ENCODE measurements at regions not wholly inside any gene's neighbourhood (a gene's known extent, or its start where the extent isn't known, plus 50 kb on each side); places are given as distances from the start of the nearest gene placed in this dataset.

GRCh38 chr14:41403360-41403759, 203.3 kb upstream of the LRFN5 start:
- DNase-seq, result no peak

DNA sequence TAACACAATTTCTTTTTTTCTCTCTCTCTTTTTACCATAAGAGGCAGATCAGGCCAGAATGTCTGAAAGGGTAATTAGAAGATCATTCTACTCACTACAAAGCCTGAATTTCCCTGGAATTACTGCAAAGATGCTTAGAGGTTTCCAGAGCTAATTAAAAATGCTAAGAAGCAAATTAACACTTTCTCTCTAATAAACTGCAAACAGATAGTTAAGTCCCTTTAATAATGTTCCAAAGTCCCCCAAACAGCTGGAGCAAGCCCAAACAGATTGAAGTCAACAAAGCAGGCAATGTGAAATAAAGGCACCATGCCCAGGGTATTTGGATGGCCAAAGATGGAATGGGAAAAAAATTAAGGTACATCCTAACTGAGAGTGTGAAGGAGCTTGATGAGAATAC, 208.8 kb upstream of the LRFN5 start:
- no peak for DNase-seq

GRCh38 chr14:41393512-41393911, 213.2 kb upstream of the LRFN5 start:
- DNase-seq, result no peak

- DNase-seq, result no peak
Observed at GRCh38 chr14:41392226-41392625, 214.4 kb upstream of the LRFN5 start.

DNA sequence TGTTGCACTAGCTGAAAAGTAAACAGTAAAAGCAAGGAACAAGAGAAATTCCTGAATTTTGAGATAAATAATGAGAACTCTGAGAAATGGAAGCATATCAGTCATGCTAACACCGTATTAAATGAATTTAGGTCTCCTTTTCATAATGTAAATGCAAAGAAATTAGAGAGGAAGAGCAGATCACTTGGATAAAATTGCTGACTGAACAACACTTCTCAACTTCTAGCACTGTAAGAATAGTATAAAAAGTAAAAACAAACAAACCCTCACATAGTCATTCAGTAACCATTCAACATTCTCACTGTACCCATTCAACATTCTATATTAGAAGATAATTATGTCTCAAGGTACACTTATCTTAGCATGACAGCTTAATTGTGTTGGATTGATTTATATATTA, 217.3 kb upstream of the LRFN5 start:
- no peak for DNase-seq

- no peak for DNase-seq
Observed at GRCh38 chr14:41385797-41386196, 220.9 kb upstream of the LRFN5 start.

GRCh38 chr14:41380017-41380416, 226.7 kb upstream of the LRFN5 start:
- DNase-seq, result no peak

DNA sequence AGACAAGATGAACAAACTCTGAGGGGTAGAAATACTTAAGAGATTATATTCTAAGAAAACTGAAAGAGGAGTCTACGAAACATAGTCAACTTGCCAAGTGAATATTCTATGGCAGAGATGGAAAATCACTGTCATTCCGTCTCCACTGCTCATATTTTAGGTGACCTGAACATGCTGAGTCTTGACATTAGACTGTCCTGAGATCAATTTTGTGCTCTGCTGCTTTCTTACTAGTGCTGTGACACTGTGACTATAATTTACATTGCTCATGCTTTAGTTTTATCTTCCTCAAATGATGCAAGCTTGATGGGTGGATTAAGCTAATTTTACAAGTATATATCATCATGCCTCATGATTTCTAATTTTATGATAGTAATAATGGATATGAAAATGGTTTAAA, 228.2 kb upstream of the LRFN5 start:
- no peak for DNase-seq

- DNase-seq, result no peak
Observed at GRCh38 chr14:41377932-41378331, 228.7 kb upstream of the LRFN5 start.

DNA sequence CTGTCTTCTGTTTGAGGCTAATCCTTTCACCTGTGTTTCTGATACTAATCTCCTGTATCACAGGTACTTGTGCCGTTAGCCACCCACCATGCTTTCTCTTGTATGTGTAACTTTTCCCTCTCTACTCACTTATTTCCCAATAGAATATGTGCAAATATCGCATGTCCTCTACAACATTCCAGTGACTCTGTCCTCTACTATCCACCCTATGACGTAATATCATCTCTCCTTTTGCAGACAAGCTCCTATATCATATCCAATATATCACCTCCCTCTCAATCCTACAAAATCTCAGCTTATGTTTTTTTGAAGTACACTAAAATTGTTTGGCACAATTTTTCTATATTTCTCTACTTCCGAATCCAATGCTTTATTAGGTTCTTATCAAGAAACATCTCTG, 232.6 kb upstream of the LRFN5 start:
- DNase-seq, result no peak

GRCh38 chr14:41362139-41362538, 244.5 kb upstream of the LRFN5 start:
- DNase-seq, result peak; percentile 42

- DNase-seq, result peak; percentile 30
Observed at GRCh38 chr14:41360126-41360525, 246.6 kb upstream of the LRFN5 start.

- DNase-seq, result no peak
Observed at GRCh38 chr14:41355866-41356265, 250.8 kb upstream of the LRFN5 start.

DNA sequence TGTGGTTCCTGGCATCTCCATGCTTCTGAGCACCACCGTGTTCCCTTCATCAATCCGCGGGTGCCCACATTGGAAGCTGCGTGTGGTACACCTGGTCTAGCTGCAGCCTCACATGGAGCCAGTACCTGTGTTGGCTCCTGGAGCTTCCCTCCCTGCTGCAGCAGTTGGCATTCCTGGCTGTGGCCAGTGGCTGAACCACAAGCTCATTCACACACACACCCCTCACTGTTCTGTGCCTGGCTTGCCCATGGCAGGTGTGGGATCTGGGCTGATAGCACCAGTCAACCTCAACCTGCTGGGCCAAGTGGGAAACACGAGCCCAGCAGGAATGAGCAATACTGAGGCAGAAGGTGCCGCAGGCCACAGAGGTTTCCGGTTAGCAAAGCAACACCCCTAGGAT, 256.2 kb upstream of the LRFN5 start:
- DNase-seq, result no peak

DNA sequence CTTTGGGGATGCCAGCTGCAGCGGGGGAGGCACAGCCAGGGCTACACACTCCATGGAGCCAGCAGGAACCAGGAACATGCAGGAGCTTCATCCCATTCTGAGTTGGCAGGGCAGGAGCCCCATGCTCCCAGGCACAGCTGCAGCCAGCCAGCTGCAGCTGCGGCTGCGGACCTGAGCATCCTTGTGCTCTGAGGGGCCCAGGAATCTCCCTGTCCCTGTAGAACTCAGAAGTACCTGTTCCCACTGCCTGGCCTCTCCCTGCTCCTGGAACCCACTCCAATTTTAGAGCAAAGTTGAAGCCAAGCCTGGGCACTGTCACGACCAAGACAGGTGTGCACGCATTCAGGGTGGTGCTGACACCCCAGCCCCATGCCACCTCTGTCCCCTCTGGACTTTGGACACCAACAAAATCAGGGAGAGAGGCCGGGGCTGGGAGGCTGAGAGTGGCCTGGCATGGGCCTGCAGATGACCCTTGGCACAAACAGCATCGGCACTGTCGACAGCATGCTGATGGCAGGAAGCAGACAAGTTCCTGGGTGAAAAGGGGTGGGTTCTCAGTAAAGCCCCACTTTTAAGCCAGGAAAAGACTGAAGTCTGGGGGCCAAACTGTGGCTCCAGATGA, 257.3 kb upstream of the LRFN5 start:
- DNase-seq, result no peak

- no peak for DNase-seq
Observed at GRCh38 chr14:41343857-41344256, 262.8 kb upstream of the LRFN5 start.

DNA sequence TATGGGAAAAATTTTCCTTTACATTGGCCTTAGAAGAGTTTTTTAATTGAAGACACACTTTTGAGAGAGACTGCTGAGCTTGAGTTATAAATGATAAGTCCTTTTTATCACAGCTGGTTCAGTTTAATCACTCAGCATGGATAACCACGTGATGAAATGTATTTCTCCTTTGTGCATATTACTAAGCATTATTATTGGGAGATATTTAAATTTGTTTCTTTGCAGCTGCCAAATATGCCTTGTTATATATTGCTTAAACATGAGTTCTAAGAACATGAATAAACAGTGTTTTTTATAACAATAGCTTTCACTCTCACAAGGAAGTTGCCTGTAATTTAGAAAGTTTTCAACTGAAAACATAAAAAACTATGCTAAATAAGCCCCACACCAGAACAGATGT, 293.5 kb upstream of the LRFN5 start:
- no peak for DNase-seq

DNA sequence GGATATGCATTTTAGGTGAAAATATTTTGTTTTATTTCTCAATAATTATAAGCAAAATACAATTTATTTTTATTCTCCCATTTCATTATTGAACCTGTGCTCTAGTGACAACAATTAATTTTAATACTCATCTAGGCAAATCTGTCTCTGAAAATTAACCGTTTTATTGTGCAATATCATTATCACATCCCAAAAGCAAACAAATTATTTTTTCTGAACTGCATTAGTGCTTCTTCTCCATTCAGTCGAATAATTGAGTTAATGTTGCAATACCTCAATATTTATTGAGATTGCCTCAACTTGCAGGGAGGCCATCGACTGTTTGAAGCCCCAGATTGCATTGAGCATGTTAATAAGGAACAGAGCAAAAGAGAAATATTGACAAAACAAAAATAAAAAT, 303.2 kb upstream of the LRFN5 start:
- DNase-seq, result no peak

DNA sequence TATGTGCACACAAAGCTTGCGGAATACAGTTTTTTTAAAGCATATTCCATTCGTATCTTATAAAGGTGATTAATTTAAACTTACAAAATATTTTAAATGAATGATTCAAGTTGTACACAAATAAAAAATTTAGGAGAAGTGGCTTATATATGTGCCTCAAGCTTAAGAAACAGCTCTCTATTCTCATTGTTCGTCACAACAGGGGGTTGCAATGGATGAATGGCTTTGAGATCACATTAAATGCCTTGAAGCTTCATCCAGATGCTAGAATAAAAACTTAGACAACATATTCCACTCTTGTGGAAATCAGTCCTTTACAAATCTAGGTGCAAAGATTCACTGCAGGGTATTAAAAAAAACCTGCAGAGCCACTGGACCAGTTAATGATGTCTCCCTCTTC, 303.9 kb upstream of the LRFN5 start:
- no peak for DNase-seq

- no peak for DNase-seq
Observed at GRCh38 chr14:41299924-41300323, 306.8 kb upstream of the LRFN5 start.

DNA sequence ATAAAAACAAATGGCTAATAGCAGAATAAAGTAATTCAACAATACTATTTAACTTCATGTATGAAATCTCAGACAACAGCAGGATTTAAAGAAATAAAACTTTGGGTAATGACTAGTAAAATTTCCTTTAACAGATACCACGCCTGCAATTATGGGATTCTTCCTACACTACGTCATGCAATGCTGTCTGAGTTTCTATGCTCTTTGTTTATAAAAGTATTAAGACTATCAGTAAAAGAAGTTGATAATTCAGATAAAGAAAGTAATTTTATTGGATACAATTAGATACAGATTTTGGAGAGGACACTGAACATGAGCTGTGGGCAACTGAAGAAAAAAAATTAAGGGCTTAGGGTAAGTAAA, 308.4 kb upstream of the LRFN5 start:
- no peak for DNase-seq

GRCh38 chr14:41297576-41298327, 308.9 kb upstream of the LRFN5 start:
- no peak for DNase-seq

GRCh38 chr14:41295734-41296133, 310.9 kb upstream of the LRFN5 start:
- DNase-seq, result no peak

DNA sequence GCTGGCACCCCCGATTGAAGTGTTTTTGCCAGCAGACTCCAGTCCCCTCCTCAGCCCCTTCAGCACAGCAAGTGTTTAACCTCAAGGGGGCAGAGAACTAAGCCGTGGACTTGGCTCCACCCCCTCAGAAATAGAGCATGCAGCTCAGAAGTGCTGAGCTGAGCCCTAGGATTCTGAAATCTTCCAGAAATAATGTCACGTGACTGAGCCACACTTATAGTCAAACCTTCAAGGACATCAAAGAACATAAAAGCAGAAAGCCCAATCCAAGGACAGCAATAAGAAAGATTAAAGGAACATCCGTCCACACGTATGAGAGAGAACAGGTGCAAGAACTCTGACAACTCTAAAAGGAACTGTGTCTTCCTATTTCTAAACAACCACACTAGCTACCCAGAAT, 317.7 kb upstream of the LRFN5 start:
- no peak for DNase-seq

DNA sequence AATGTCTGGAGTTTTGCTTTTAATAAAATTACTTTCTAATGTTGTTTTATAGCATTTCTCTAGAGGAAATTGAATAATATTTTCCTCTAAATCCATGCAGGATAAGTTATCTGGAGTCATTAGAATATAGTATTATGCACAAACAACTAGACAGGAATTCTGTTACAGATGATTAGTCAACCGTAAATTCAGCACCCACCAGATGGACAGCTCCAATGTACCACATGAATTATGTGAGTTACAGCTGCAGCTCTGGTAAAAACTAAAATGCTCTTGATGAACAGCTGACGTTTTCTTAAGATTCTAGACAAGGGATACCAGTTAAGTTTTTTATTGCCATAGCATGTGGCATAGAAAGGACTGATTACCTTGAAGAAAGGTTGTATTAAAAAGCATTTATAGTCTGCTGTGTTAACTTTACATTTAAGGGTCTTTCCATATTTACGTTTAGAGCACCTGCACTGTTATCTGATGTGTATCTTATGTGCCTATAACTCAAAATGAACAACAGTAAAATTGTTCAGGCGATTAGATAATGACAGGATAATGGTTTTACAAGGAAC, 321.4 kb upstream of the LRFN5 start:
- DNase-seq, result peak; percentile 50
